IMR-90 (cell line): ENCODE measurements at regions not wholly inside any gene's neighbourhood (a gene's known extent, or its start where the extent isn't known, plus 50 kb on each side); places are given as distances from the start of the nearest gene placed in this dataset.

Experiments used
- ATAC-seq: fragments of 200-7000 bp; cut with Tn5 transposase; 2 replicates; pipeline ENCODE4 v1.9.1; 2020; ENCODE audit warnings: low read depth, mild to moderate bottlenecking, moderate library complexity
- BruUV-seq: library from RNA; stranded (reverse); fragments of 400-500 nt; replicated peaks from 2 replicates; lab custom pipeline; 2021; lab: Mats Ljungman, UMichigan
- CTCF ChIA-PET: fragments of 300-600 bp; formaldehyde crosslinking; extraction: SDS; loops from one replicate; lab custom pipeline; 2021; ENCODE audit warnings: antibody characterized with exemption; lab: Yijun Ruan, JAX
- POLR2A ChIA-PET: fragments of 300-600 bp; sonication (Branson Sonifier 250); formaldehyde crosslinking; loops from one replicate; lab custom pipeline; 2022; ENCODE audit warnings: antibody characterized with exemption; ENCODE audit not compliant: unreplicated experiment; lab: Charles Lee
- DNase-seq: peaks from one replicate; pipeline ENCODE4 v3.0.0; 2013
- H2AFZ ChIP-seq: replicated peaks from 2 replicates; pipeline ENCODE3; 2013; ENCODE audit warnings: low read length, mild to moderate bottlenecking; ENCODE audit not compliant: poor library complexity
- H2AK5ac ChIP-seq: 2 replicates; pipeline ENCODE4 v1.6.1; 2013; ENCODE audit warnings: low read depth, low read length, inconsistent platforms
- H2AK9ac ChIP-seq: replicated peaks from 2 replicates; pipeline ENCODE3; 2013; ENCODE audit warnings: mild to moderate bottlenecking, low read depth, low read length, moderate library complexity; ENCODE audit not compliant: poor library complexity
- H2BK120ac ChIP-seq: 2 replicates; pipeline ENCODE4 v1.6.1; 2013; ENCODE audit warnings: low read depth, low read length, inconsistent platforms
- H2BK15ac ChIP-seq: 3 replicates; pipeline ENCODE4 v1.6.1; 2013; ENCODE audit warnings: low read depth, low read length, inconsistent platforms
- H2BK20ac ChIP-seq: 2 replicates; pipeline ENCODE4 v1.6.1; 2013; ENCODE audit warnings: low read depth, mild to moderate bottlenecking, inconsistent platforms, low read length, moderate library complexity
- H2BK5ac ChIP-seq: 2 replicates; pipeline ENCODE4 v1.6.1; 2013; ENCODE audit warnings: mild to moderate bottlenecking, low read depth, low read length, inconsistent platforms; ENCODE audit not compliant: poor library complexity, severe bottlenecking
- H3K14ac ChIP-seq: replicated peaks from 2 replicates; pipeline ENCODE4 v1.6.1; 2013; ENCODE audit warnings: low read depth, low read length, inconsistent platforms
- H3K18ac ChIP-seq: 2 replicates; pipeline ENCODE4 v1.6.1; 2013; ENCODE audit warnings: low read depth, low read length, control low read depth
- H3K23ac ChIP-seq: 2 replicates; pipeline ENCODE4 v1.6.1; 2013; ENCODE audit warnings: low read depth, low read length, inconsistent platforms
- H3K27ac ChIP-seq: 2 replicates; pipeline ENCODE4 v1.5.1; 2013; ENCODE audit warnings: mild to moderate bottlenecking, control low read depth, low read length; ENCODE audit not compliant: insufficient read depth
- H3K27me3 ChIP-seq: 2 replicates; pipeline ENCODE4 v1.6.1; 2013; ENCODE audit warnings: low read length; ENCODE audit not compliant: control insufficient read depth, insufficient read depth
- H3K36me3 ChIP-seq: 2 replicates; pipeline ENCODE4 v1.6.1; 2013; ENCODE audit warnings: low read length, mixed read lengths; ENCODE audit not compliant: control insufficient read depth, insufficient read depth
- H3K4ac ChIP-seq: 2 replicates; pipeline ENCODE4 v1.6.1; 2013; ENCODE audit warnings: low read depth, low read length, inconsistent platforms
- H3K4me1 ChIP-seq: 2 replicates; pipeline ENCODE4 v1.6.1; 2013; ENCODE audit warnings: low read length, mixed read lengths; ENCODE audit not compliant: control insufficient read depth, insufficient read depth
- H3K4me2 ChIP-seq: 2 replicates; pipeline ENCODE4 v1.6.1; 2013; ENCODE audit warnings: low read depth, mild to moderate bottlenecking, control low read depth, low read length, moderate library complexity
- H3K4me3 ChIP-seq: 2 replicates; pipeline ENCODE4 v1.5.1; 2013; ENCODE audit warnings: low read depth, mild to moderate bottlenecking, control low read depth, low read length, moderate library complexity; ENCODE audit not compliant: insufficient read depth
- H3K56ac ChIP-seq: 2 replicates; pipeline ENCODE4 v1.6.1; 2013; ENCODE audit warnings: low read length, inconsistent platforms; ENCODE audit not compliant: insufficient read depth; ENCODE audit errors: extremely low read depth
- H3K79me1 ChIP-seq, 2 experiments: 2 replicates each; pipeline ENCODE4 v1.6.1; 2013; ENCODE audit warnings: low read length in 2 of 2, inconsistent platforms in 1 of 2, low read depth in 1 of 2
- H3K9ac ChIP-seq: 2 replicates; pipeline ENCODE4 v1.6.1; 2013; ENCODE audit warnings: low read depth, low read length, control low read depth
- H3K9me1 ChIP-seq: 2 replicates; pipeline ENCODE4 v1.6.1; 2013; ENCODE audit warnings: low read length, inconsistent platforms; ENCODE audit not compliant: insufficient read depth
- H3K9me3 ChIP-seq: 2 replicates; pipeline ENCODE4 v1.6.1; 2013; ENCODE audit warnings: low read length; ENCODE audit not compliant: control insufficient read depth, insufficient read depth
- H4K20me1 ChIP-seq: 2 replicates; pipeline ENCODE4 v1.6.1; 2013; ENCODE audit warnings: low read length, inconsistent platforms; ENCODE audit not compliant: insufficient read depth
- H4K5ac ChIP-seq: 2 replicates; pipeline ENCODE4 v1.6.1; 2013; ENCODE audit warnings: mild to moderate bottlenecking, low read depth, low read length, control low read depth
- H4K8ac ChIP-seq, 2 experiments: 2 replicates each; pipeline ENCODE4 v1.6.1; 2013; ENCODE audit warnings: low read depth in 2 of 2, low read length in 2 of 2, control low read depth in 1 of 2, inconsistent platforms in 1 of 2
- H4K91ac ChIP-seq: 2 replicates; pipeline ENCODE4 v1.6.1; 2013; ENCODE audit warnings: low read depth, low read length, inconsistent platforms; ENCODE audit not compliant: insufficient read depth
- CHD1 ChIP-seq: IDR thresholded peaks from 2 replicates; pipeline ENCODE4 v1.6.1; 2012; ENCODE audit warnings: low read depth, low read length, improper control_type of control experiment
- CTCF ChIP-seq: conservative IDR thresholded peaks from 2 replicates; pipeline ENCODE4 v1.5.1; 2012; ENCODE audit warnings: mild to moderate bottlenecking, low read depth, low read length, improper control_type of control experiment
- WGBS, 2 experiments: methylation state at CpG; one replicate each; pipeline versions ENCODE4 v1.1.5 to v1.1.7; 2013; ENCODE audit warnings: missing lambda C conversion rate in 2 of 2; ENCODE audit not compliant: insufficient read length in 1 of 2; ENCODE audit errors: extremely low coverage in 2 of 2; 5-methylcytosine and 5-hydroxymethylcytosine counted together
- dilution Hi-C: fragments of 300-500 bp; cut with HindIII; formaldehyde crosslinking; loops from one replicate; pipeline ENCODE4 v1.14.3; 2018; ENCODE audit warnings: low sequenced_read_pairs; ENCODE audit not compliant: unreplicated experiment
- in situ Hi-C: fragments of 300-500 bp; cut with MboI; formaldehyde crosslinking; loops from 3 replicates; pipeline ENCODE4 v1.14.3; 2019; ENCODE audit warnings: low sequenced_read_pairs, inconsistent platforms, mixed read lengths
- intact Hi-C: fragments of 100-400 bp; cut with micrococcal nuclease; formaldehyde crosslinking; loops from 2 replicates; pipeline ENCODE4 v1.10.0; 2022

GRCh38 chr3:104939196-104939595, 427.5 kb upstream of the ALCAM start:
- WGBS, 2 experiments: no CpG with 5 or more reads among the region's 1 CpG
- no peaks in the 10 kb centered on the region for H3K9me1 ChIP-seq
- DNase-seq (peak; percentile 44), ATAC-seq (no peak)
- no peak overlapping the region for H3K56ac ChIP-seq
- H3K27ac ChIP-seq: no peak overlapping the region
- no peak overlapping the region for H2AK5ac ChIP-seq
- H4K20me1 ChIP-seq: no peaks in the 10 kb centered on the region
- no peaks in the 10 kb centered on the region for H3K4me1 ChIP-seq
- H3K9ac ChIP-seq: no peak overlapping the region
- CTCF ChIA-PET: no interaction called here
- H4K5ac ChIP-seq: no peak overlapping the region
- POLR2A ChIA-PET: no interaction called here
- H3K18ac ChIP-seq: no peak overlapping the region
- dilution Hi-C loops: no loop called here
- in situ Hi-C loops: no loop called here
- H3K4me3 ChIP-seq: no peak overlapping the region
- H2AK9ac ChIP-seq: no peak overlapping the region
- intact Hi-C loops: no loop called here
- H2BK5ac ChIP-seq: no peak overlapping the region
- no peaks in the 10 kb centered on the region for H3K9me3 ChIP-seq
- H3K14ac ChIP-seq: no peak overlapping the region
- H2BK120ac ChIP-seq: no peak overlapping the region
- H3K4me2 ChIP-seq: no peak overlapping the region
- H2AFZ ChIP-seq: no peak overlapping the region
- H2BK15ac ChIP-seq: no peak overlapping the region
- H3K4ac ChIP-seq: no peak overlapping the region
- no peaks in the 10 kb centered on the region for H3K36me3 ChIP-seq
- H3K27me3 ChIP-seq: no peaks in the 10 kb centered on the region
- H3K79me1 ChIP-seq: no peaks in the 10 kb centered on the region
- no peak overlapping the region for H4K8ac ChIP-seq
- no TSS peak for BruUV-seq
- H2BK20ac ChIP-seq: no peak overlapping the region
- TF ChIP-seq CTCF (peak; percentile 28), CHD1 (no peak)
- no peak overlapping the region for H3K23ac ChIP-seq
- H4K91ac ChIP-seq: no peak overlapping the region
